ENCODE measurements at regions not wholly inside any gene's neighbourhood (a gene's known extent, or its start where the extent isn't known, plus 50 kb on each side); places are given as distances from the start of the nearest gene placed in this dataset.
"Not testable (repeated sequence)": the region's sequence is repeated elsewhere in the genome, so short reads cannot be mapped to it uniquely, and the experiment has no call there.

GRCh38 chr3:139267300-139268246 is 76.2 kb upstream of the MRPS22 start:
- TF ChIP-seq CTCF (conservative IDR thresholded peaks at IDR 0.05; ENCODE audit: control insufficient read depth, insufficient read depth, low read depth, low read length), result no peak
- H3K4me3 ChIP-seq (ENCODE audit: control insufficient read depth, low read depth, low read length), result no peak overlapping the region
- no peak for DNase-seq (ENCODE audit: low read depth)

- no peak for DNase-seq (ENCODE audit: low read depth)
- no peak overlapping the region for H3K4me3 ChIP-seq (ENCODE audit: control insufficient read depth, low read depth, low read length)
- TF ChIP-seq CTCF (conservative IDR thresholded peaks at IDR 0.05; ENCODE audit: control insufficient read depth, insufficient read depth, low read depth, low read length), result no peak
Observed at GRCh38 chr3:139269984-139270383, 73.8 kb upstream of the MRPS22 start.

GRCh38 chr3:139270652-139271051 is 73.2 kb upstream of the MRPS22 start:
- not testable (repeated sequence) for DNase-seq (ENCODE audit: low read depth); H3K4me3 ChIP-seq (ENCODE audit: control insufficient read depth, low read depth, low read length)

GRCh38 chr3:139280027-139280671 is 63.7 kb upstream of the MRPS22 start:
- H3K4me3 ChIP-seq (ENCODE audit: control insufficient read depth, low read depth, low read length), result no peak overlapping the region
- no peak for DNase-seq (ENCODE audit: low read depth)
- no peak for TF ChIP-seq CTCF (conservative IDR thresholded peaks at IDR 0.05; ENCODE audit: control insufficient read depth, insufficient read depth, low read depth, low read length)

- peak; percentile 83 for DNase-seq (ENCODE audit: low read depth)
- no peak for TF ChIP-seq CTCF (conservative IDR thresholded peaks at IDR 0.05; ENCODE audit: control insufficient read depth, insufficient read depth, low read depth, low read length)
- peak overlapping the region; percentile 19 for H3K4me3 ChIP-seq (ENCODE audit: control insufficient read depth, low read depth, low read length)
Observed at GRCh38 chr3:139281096-139281495, 62.7 kb upstream of the MRPS22 start.

- no peak for TF ChIP-seq CTCF (conservative IDR thresholded peaks at IDR 0.05; ENCODE audit: control insufficient read depth, insufficient read depth, low read depth, low read length)
- peak; percentile 78 for DNase-seq (ENCODE audit: low read depth)
- H3K4me3 ChIP-seq (ENCODE audit: control insufficient read depth, low read depth, low read length), result peak overlapping the region; percentile 19
Observed at GRCh38 chr3:139281522-139282196, 62.2 kb upstream of the MRPS22 start.

GRCh38 chr3:139283301-139283700 is 60.5 kb upstream of the MRPS22 start:
- no peak for DNase-seq (ENCODE audit: low read depth)
- no peak for TF ChIP-seq CTCF (conservative IDR thresholded peaks at IDR 0.05; ENCODE audit: control insufficient read depth, insufficient read depth, low read depth, low read length)
- no peak overlapping the region for H3K4me3 ChIP-seq (ENCODE audit: control insufficient read depth, low read depth, low read length)
